ENCODE measurements at regions not wholly inside any gene's neighbourhood (a gene's known extent, or its start where the extent isn't known, plus 50 kb on each side); places are given as distances from the start of the nearest gene placed in this dataset.

DNA sequence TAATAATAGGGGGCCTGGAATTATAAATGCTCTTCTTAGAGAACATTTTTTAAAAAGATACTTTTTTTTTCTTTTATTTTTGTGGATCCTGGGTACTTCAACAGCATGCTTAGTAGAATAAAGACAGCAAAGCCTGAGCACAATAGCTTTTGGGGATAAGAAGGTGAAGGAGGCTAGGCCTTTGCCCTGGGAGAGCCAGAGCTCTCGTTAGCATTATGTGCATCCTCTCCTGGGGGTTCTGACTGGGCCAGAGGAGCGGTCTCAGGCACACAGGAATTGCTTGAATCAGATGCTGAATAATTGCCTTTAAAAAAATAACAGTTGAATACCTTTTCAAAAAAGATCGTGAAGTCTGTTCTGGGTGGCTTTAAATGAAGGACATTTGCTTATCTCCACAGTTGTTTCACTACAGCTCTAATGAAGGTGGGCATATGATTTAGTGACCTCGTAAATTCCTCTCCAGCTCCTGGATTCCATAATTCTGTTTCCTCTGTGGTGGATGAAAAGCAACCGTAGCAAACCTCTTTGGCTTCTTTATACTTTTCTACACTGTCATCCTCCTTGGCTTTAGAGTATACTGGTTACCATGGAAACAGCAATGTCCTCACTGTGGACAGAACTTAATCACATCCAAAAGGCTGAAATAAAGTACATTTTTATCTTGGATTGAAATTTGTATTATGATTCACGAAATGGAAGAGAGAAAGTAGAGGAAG lies 133.8 kb downstream of the MAIP1 start:
- TF ChIP-seq, protein P1, sequence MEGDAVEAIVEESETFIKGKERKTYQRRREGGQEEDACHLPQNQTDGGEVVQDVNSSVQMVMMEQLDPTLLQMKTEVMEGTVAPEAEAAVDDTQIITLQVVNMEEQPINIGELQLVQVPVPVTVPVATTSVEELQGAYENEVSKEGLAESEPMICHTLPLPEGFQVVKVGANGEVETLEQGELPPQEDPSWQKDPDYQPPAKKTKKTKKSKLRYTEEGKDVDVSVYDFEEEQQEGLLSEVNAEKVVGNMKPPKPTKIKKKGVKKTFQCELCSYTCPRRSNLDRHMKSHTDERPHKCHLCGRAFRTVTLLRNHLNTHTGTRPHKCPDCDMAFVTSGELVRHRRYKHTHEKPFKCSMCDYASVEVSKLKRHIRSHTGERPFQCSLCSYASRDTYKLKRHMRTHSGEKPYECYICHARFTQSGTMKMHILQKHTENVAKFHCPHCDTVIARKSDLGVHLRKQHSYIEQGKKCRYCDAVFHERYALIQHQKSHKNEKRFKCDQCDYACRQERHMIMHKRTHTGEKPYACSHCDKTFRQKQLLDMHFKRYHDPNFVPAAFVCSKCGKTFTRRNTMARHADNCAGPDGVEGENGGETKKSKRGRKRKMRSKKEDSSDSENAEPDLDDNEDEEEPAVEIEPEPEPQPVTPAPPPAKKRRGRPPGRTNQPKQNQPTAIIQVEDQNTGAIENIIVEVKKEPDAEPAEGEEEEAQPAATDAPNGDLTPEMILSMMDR (conservative IDR thresholded peaks at IDR 0.05; ENCODE audit: low read length) = no peak
- TF ChIP-seq EZH2phosphoT487 (IDR thresholded peaks at IDR 0.05; ENCODE audit: borderline replicate concordance, low read depth, low read length) = no peak

All from OCI-LY7 (cell line).